GM19025 (cell line): ENCODE measurements at regions not wholly inside any gene's neighbourhood (a gene's known extent, or its start where the extent isn't known, plus 50 kb on each side); places are given as distances from the start of the nearest gene placed in this dataset.
"Not testable (repeated sequence)": the region's sequence is repeated elsewhere in the genome, so short reads cannot be mapped to it uniquely, and the experiment has no call there.

Experiments used
- ATAC-seq: cut with Tn5 transposase; IDR thresholded peaks from one replicate; pipeline ENCODE4 v1.9.1; 2021; ENCODE audit warnings: mild to moderate bottlenecking, low read depth, moderate library complexity; ENCODE audit not compliant: unreplicated experiment

GRCh38 chr18:47380153-47380552 is 128.7 kb upstream of the SKOR2 start:
- no peak for ATAC-seq

- no peak for ATAC-seq
Observed at GRCh38 chr18:47373465-47373864, 122.0 kb upstream of the SKOR2 start.

DNA sequence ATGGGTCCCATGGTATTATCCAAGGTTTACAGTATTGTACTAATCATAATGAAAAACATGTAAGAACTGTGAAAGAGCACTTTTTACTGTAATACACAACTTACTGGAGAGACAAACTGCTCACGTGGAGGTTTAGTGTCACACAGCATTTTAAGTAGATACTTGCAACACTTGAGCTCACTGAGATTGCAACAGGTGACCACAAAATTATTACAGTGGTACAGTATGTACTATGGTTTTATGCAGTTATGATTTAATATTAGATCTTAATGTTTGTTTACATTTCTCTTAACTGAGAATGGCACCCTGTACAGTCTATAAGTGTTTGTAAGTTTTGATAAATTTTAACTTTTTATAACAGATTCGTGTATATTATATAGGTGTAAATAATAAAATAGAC is 118.6 kb upstream of the SKOR2 start:
- no peak for ATAC-seq

DNA sequence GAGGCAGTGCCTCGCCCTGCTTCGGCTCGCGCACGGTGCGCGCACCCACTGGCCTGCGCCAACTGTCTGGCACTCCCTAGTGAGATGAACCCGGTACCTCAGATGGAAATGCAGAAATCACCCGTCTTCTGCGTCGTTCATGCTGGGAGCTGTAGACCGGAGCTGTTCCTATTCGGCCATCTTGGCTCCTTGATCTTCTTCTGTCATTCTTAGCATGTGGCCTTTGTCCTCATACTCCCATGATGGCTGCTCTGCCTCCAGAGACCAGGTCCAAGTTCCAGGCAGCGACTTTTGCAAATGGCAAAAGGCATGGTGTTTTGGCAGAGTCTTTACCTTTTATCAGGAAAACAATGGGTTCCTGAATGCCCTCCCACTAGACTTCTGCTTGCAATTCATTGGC is 102.6 kb upstream of the SKOR2 start:
- not testable (repeated sequence) for ATAC-seq

DNA sequence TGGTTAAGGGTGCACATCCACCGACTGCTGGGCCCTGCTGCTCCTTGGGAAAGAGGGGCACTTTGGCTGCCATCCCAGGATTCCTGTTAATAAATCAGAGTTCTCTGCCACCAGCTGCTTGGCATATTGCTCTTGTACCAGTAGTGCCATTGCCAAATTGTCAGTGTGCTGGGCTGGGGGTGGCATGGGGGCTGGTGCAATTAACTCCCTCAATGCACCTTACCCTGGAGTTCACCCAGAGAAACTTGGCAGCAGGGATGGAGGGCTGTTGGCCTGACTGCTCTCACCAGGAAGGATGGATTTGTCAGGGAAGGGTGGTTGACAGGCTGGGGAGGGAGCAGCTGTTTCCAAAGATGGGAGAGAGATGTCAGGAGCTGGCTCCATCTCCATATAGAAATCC is 94.6 kb upstream of the SKOR2 start:
- no peak for ATAC-seq

- ATAC-seq: no peak
Observed at GRCh38 chr18:47345291-47345690, 93.8 kb upstream of the SKOR2 start.

GRCh38 chr18:47343291-47343690 is 91.8 kb upstream of the SKOR2 start:
- no peak for ATAC-seq

DNA sequence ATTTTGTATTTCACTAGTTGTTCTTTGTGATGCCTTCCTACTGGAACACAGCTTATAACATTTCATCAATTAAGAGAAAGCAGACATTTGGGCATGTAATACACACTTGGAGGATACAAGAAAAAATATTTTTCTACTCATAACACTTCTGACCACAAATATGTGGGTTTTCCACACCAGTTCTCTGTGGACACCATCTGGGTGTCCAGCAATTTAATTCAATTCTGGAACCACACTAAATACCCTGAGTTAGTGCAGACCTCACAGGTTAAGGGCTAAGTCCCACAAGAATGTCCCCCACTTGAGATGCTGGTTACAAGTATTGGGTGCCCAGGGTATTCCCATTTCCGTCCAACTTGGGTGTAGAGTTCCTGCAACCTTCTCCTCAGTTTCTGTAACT is 91.1 kb upstream of the SKOR2 start:
- no peak for ATAC-seq

DNA sequence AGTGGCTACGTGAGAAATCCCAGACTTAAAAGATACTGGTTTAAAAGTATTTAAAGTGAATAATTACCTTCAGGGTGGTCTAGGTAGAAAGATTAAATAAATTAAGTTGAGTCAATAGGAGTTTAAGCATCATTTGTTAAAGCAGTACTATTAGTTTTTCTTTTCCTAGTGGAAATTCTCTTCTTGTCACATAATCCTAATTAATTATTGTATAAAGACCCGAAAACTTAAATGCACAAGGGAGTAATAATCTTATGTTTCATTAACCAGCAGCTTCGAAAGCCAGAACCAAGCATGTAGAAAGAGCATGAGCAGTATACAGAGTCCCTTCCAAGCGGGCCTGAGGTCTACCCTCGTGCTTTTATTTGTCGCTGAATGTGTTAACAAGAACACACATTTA is 90.2 kb upstream of the SKOR2 start:
- ATAC-seq: no peak

DNA sequence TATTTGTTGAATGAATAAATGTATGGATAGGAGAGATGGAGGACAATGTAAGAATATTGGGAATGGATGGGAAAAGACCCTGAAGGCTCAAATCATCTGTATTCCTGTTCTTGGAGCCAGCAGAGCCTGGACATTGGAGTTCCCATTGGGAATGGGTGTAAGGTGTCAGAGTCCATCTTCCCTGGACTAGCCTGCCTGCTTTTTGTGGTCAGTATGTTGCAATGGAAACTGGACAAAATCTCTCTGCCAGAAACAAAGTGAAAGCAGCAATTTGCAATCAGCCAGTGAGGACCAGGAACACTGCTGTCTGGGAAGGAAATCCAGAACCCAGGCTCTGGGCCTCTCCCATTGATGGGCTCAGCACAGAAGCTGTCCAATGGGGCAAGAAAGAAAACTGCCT is 83.5 kb upstream of the SKOR2 start:
- no peak for ATAC-seq

DNA sequence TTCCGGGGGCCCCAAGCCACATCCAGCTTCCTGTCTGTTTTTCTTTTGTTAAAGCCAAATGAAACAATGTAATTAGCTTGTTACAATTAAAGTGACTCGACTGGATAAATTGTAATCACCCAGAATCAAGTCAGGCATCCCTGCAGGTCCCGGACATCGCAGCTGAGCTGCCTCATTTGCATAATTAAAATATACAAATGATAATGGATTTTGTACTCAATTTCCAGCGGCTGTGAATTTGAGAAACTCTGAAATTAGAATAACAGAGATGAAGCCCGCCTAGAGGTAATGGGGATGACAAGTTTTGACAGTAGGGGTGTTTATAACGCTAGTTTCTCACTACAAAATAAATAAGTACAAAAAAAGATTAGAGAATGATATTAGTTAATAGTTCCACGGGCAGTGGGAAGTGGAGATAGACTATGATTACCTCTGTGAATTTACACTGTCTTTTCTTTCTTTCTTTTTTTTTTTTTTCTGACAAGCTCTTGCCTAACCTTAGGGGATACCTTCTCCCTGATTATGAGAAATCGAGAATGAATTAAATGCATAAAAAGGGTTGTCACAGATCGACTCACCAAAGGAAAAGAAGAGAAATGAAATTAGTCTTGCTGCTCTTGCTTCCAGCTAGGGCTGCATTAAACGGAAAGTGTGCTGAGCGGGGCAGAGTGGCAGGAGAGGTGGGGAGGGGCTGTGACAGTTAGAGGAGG is 82.6 kb upstream of the SKOR2 start:
- ATAC-seq: no peak

DNA sequence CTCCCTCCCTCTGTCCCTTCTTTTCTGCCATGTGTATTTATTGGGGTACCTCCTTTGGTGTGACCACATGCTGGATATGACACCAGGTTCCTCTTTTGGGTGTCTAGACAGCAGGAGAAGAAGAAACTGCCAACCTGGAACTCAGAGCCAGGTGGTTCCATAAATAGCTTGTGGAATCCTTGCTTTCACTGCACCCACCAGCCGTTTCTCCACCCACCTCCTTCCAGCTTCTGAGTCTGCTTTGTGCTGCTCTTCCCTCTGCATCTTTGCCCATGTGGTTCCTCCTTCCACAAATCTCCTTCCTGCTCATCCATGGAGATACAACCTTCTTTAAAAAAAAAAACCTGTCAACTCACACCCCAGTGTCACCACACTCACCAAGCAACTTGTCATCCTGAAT is 80.2 kb upstream of the SKOR2 start:
- ATAC-seq: no peak

- no peak for ATAC-seq
Observed at GRCh38 chr18:47331026-47331425, 79.6 kb upstream of the SKOR2 start.

GRCh38 chr18:47323158-47323557 is 71.7 kb upstream of the SKOR2 start:
- no peak for ATAC-seq

DNA sequence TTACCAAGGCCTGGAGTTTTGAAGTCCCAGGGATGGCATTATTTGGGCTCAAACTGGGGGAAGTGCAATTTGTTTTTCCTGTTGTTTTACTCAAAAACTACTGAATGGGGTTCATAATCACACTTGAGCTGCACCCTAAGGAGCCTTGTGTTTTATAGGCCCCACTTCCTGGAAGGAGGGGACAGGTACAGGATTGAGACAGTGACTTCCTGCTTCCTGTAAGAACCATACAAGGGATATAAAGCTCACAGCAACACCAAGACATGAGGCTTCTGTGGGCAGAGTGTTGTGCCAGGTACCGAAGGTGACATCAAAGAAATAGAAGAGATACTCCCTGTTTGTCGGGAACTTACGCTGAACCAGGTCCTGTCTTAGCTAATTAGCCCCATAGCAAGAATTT is 70.4 kb upstream of the SKOR2 start:
- ATAC-seq: no peak

- no peak for ATAC-seq
Observed at GRCh38 chr18:47317824-47318508, 66.5 kb upstream of the SKOR2 start.

GRCh38 chr18:47316924-47317323 is 65.5 kb upstream of the SKOR2 start:
- no peak for ATAC-seq

DNA sequence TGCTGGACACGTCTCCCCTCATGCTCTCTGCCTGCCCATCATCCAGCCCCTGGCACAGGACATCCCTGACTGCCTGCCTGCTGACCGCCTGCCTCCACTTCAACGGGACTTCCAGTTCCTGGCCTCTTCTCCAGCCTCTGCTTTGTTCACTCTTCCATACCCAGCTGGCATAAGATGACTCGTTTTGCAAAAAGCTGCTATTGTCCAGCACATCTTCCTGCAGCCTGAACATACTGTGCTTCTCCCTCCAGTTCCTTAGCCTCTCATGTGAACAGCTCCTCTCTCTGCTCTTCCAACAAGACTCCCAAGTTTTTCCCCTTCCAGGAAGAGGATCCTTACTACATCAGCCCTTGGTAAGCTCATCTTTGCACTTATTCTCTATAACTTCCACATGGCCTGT is 62.4 kb upstream of the SKOR2 start:
- no peak for ATAC-seq

DNA sequence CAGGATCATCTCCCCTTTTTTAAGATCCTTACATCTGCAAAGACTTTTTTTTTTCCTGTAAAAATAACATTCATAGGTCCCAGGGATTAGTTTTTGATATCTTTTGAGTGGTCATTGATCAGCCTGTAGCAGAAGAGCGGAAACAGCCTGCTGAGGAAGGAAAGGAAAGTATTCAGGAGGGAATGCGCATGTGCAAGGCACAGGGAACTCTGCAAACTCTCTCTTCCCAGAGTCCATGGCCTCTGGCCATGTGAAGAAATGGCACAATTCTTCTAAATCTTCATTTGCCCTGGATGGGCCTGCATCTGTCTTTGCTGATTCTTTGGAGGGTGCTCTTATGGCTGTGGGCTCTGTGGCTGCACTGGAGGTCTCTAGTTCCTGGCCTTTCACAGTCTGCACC is 60.1 kb upstream of the SKOR2 start:
- no peak for ATAC-seq
